Adipocyte (in vitro differentiated cells): ENCODE measurements at regions not wholly inside any gene's neighbourhood (a gene's known extent, or its start where the extent isn't known, plus 50 kb on each side); places are given as distances from the start of the nearest gene placed in this dataset.

ENCODE experiments used
- DNase-seq: peaks from one replicate; pipeline ENCODE4 v3.0.0-alpha.2; 2015; ENCODE audit warnings: low read depth
- H3K27me3 ChIP-seq: replicated peaks from 2 replicates; pipeline ENCODE4 v1.7.0; 2013; ENCODE audit warnings: mild to moderate bottlenecking, low read length, moderate library complexity; ENCODE audit not compliant: control insufficient read depth, insufficient read depth
- H3K36me3 ChIP-seq: 2 replicates; pipeline ENCODE4 v1.7.0; 2013; ENCODE audit warnings: low read length, mild to moderate bottlenecking, moderate library complexity; ENCODE audit not compliant: control insufficient read depth, insufficient read depth, severe bottlenecking
- H3K4me1 ChIP-seq: 2 replicates; pipeline ENCODE4 v1.7.0; 2013; ENCODE audit warnings: mild to moderate bottlenecking, low read length, moderate library complexity; ENCODE audit not compliant: control insufficient read depth, insufficient read depth
- H3K4me3 ChIP-seq: 2 replicates; pipeline ENCODE4 v1.7.0; 2013; ENCODE audit warnings: mild to moderate bottlenecking, low read length, moderate library complexity
- H3K9ac ChIP-seq: 2 replicates; pipeline ENCODE4 v1.7.0; 2013; ENCODE audit warnings: mild to moderate bottlenecking, low read length, moderate library complexity
- H3K9me3 ChIP-seq: 2 replicates; pipeline ENCODE4 v1.7.0; 2013; ENCODE audit warnings: mild to moderate bottlenecking, low read length, moderate library complexity; ENCODE audit not compliant: control insufficient read depth

DNA sequence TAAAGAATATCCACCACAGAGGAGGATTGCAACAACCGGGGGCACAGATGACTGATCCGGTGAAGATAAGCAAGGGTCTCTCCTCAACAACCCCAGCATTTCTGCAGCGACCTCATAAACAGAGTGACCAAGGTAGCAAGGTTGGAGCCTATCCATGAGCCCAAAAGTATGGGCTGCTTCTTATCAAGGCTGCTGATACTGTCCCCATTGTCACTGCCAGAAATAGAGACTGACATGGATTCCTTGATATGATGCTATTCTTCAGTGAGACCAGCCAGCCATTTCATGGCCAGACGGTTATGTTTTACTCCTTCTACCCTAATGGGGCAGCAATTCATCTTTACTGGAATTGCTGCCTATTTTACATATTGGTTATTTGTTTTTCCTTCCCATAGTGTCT, 61.9 kb upstream of the ARHGAP5 start:
- peaks cover 23% of the 10 kb centered on the region for H3K27me3 ChIP-seq

GRCh38 chr14:32017587-32017986, 59.5 kb upstream of the ARHGAP5 start:
- no peaks in the 10 kb centered on the region for H3K36me3 ChIP-seq
- no peak overlapping the region for H3K9ac ChIP-seq
- peaks cover 15% of the 10 kb centered on the region for H3K4me1 ChIP-seq
- no peak overlapping the region for H3K4me3 ChIP-seq
- H3K9me3 ChIP-seq = no peaks in the 10 kb centered on the region
- peaks cover 23% of the 10 kb centered on the region for H3K27me3 ChIP-seq
- no peak for DNase-seq

More for the DNA sequence above, 61.9 kb upstream of the ARHGAP5 start:
- H3K4me1 ChIP-seq = peaks cover 24% of the 10 kb centered on the region
- no peak overlapping the region for H3K4me3 ChIP-seq
- no peaks in the 10 kb centered on the region for H3K36me3 ChIP-seq
- no peak for DNase-seq
- no peaks in the 10 kb centered on the region for H3K9me3 ChIP-seq
- H3K9ac ChIP-seq = no peak overlapping the region

DNA sequence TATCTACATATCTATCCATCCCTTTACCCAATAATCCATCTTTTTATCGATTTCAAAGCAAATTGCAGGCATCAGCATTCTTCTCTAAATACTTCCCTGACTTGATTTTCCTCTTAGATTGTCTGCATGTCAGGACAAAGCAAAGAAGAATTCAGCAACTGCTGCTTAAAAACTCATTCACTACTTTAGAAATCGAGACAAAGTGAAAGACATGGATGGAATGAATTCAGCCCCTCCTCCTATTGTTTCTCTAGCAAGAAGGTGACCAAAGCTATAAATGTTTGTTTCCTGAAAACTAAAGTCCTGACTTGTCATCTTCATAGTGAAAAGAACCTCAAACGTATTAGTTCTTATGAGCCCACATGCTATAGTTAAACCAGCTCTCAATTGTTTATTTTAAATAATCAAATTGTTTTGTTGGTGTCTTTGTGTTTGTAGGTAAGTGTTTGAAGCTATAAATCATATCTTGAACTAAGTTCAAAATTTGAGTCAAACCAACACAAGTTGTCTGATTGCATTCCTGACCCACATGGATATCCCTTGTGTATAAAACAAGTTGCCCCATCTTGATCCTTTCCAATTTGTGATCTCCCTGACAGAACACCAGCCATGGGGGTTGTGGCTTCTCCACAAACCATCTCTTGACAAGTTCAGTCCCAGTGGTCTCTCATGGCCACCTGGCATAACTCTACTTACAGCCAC, 58.6 kb upstream of the ARHGAP5 start:
- Histone ChIP-seq H3K4me1 (peaks cover 25% of the 10 kb centered on the region), H3K4me3 (no peak overlapping the region), H3K36me3 (no peaks in the 10 kb centered on the region), H3K9ac (no peak overlapping the region), H3K9me3 (no peaks in the 10 kb centered on the region), H3K27me3 (peaks cover 23% of the 10 kb centered on the region)
- DNase-seq = no peak

DNA sequence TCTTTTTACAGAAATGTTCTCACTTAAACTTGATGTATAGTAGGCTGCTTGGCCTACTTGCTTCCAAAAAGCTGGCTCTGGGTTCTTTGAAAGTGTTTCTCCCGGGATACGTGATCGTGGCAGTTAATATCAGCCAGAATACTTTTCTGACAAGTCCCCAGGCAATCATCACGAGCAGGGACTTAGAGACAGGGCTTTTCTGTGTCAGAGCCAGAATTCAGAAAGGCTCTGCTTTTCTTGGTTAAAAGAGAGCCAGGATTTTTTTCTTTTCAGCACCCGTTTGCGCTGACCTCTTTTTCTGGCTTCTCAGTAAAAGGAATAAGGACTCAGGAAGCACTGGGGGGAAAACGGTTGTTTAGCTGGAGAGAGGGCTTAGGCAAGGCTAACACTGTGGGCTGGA, 57.8 kb upstream of the ARHGAP5 start:
- DNase-seq = no peak
- H3K9ac ChIP-seq = no peak overlapping the region
- peaks cover 27% of the 10 kb centered on the region for H3K4me1 ChIP-seq
- H3K27me3 ChIP-seq = peaks cover 23% of the 10 kb centered on the region
- no peaks in the 10 kb centered on the region for H3K36me3 ChIP-seq
- H3K9me3 ChIP-seq = no peaks in the 10 kb centered on the region
- no peak overlapping the region for H3K4me3 ChIP-seq

DNA sequence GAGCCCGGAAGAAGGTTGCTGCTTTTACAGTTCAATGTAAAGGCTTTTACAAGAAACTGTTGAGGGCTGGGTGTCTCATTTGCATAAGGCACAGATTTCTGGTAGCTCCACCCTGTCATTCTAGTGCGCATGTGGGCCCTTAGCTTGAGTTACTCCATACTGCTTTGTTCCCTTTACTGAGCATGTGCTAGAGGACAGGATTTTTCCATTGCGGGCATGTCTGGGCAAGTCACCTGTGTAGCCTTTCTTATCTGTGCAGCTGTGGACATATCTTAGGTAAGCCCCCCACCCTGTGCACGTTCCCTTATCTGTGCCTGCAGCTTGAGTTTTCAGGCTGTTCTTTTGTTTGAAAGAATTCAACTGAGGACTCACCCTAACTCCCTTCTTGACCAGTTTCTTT, 56.2 kb upstream of the ARHGAP5 start:
- no peak for DNase-seq
- Histone ChIP-seq H3K27me3 (peaks cover 17% of the 10 kb centered on the region), H3K9me3 (no peaks in the 10 kb centered on the region), H3K4me3 (no peak overlapping the region), H3K4me1 (peaks cover 27% of the 10 kb centered on the region), H3K9ac (no peak overlapping the region), H3K36me3 (no peaks in the 10 kb centered on the region)

DNA sequence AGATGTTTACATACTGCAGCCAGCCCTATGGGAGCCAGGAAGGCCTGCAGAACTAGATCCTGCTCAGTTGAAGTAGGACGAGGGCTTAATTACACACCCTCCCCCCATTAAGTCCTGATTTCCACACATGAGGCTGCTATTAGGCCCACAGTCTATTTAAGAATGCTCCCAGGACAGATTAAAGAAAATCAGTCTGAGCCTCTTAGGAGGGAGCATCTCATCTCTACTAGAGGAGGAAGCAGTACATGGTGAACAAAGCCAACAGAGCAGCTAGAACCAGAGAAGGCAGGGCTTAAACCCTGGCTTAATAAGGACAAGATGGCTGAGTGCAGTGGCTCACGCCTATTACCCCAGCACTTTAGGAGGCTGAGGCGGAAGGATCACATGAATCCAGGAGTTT, 55.8 kb upstream of the ARHGAP5 start:
- Histone ChIP-seq H3K36me3 (no peaks in the 10 kb centered on the region), H3K9ac (no peak overlapping the region), H3K27me3 (peaks cover 15% of the 10 kb centered on the region), H3K4me1 (peaks cover 27% of the 10 kb centered on the region), H3K4me3 (no peak overlapping the region), H3K9me3 (no peaks in the 10 kb centered on the region)
- DNase-seq = no peak

GRCh38 chr14:32022525-32022924, 54.6 kb upstream of the ARHGAP5 start:
- no peak overlapping the region for H3K9ac ChIP-seq
- H3K4me1 ChIP-seq = peaks cover 27% of the 10 kb centered on the region
- no peaks in the 10 kb centered on the region for H3K9me3 ChIP-seq
- no peak for DNase-seq
- peaks cover 10% of the 10 kb centered on the region for H3K27me3 ChIP-seq
- no peaks in the 10 kb centered on the region for H3K36me3 ChIP-seq
- H3K4me3 ChIP-seq = no peak overlapping the region

DNA sequence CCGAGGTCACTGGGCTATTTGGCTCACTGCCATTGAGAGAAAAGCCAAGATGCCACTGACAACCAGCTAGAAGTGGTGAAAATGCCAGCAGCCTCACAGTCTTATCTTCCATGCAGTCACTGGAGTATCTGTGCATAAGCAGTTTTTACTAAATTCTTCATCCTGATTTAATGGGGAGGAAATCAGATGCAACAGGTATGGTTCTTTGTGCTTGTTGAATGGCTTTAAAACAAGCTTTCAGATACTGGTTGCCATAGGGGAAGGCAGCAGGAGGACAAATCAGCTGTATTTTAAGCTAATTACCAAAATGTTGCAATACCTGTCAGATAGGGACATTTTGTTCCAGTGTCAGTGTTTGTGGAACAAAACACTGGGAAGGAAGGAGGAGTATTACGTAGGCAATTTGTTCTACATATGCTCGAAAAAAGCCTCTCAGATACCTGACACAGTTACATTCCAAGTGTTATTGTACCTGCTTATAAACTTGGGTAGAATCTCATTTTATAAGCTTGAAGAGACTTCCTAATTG, 54.1 kb upstream of the ARHGAP5 start:
- no peaks in the 10 kb centered on the region for H3K36me3 ChIP-seq
- no peak overlapping the region for H3K9ac ChIP-seq

GRCh38 chr14:32023540-32023939, 53.6 kb upstream of the ARHGAP5 start:
- DNase-seq = peak; percentile 6
- no peaks in the 10 kb centered on the region for H3K9me3 ChIP-seq
- no peak overlapping the region for H3K9ac ChIP-seq
- H3K4me1 ChIP-seq = peaks cover 27% of the 10 kb centered on the region
- H3K27me3 ChIP-seq = peaks cover 5% of the 10 kb centered on the region
- H3K36me3 ChIP-seq = no peaks in the 10 kb centered on the region
- H3K4me3 ChIP-seq = no peak overlapping the region

More for the DNA sequence above, 54.1 kb upstream of the ARHGAP5 start:
- Histone ChIP-seq H3K27me3 (peaks cover 5% of the 10 kb centered on the region), H3K4me1 (peaks cover 27% of the 10 kb centered on the region), H3K9me3 (no peaks in the 10 kb centered on the region), H3K4me3 (no peak overlapping the region)
- peak; percentile 57 for DNase-seq

- no peak for DNase-seq
- no peak overlapping the region for H3K4me3 ChIP-seq
- H3K9ac ChIP-seq = no peak overlapping the region
- H3K27me3 ChIP-seq = peaks cover 5% of the 10 kb centered on the region
- H3K36me3 ChIP-seq = no peaks in the 10 kb centered on the region
- H3K9me3 ChIP-seq = no peaks in the 10 kb centered on the region
- H3K4me1 ChIP-seq = peaks cover 19% of the 10 kb centered on the region
Observed at GRCh38 chr14:32027255-32027939, 49.7 kb upstream of the ARHGAP5 start.
